HepG2 (cell line): ENCODE measurements at regions not wholly inside any gene's neighbourhood (a gene's known extent, or its start where the extent isn't known, plus 50 kb on each side); places are given as distances from the start of the nearest gene placed in this dataset.
A peak's percentile ranks its signal among the peaks of the same experiment; 100 is the strongest.
"Not testable (repeated sequence)": the region's sequence is repeated elsewhere in the genome, so short reads cannot be mapped to it uniquely, and the experiment has no call there.

Experiments used
- CEBPB ChIP-seq: IDR thresholded peaks from 2 replicates; pipeline ENCODE4 v1.6.1; 2011; ENCODE audit warnings: low read depth, low read length, improper control_type of control experiment, borderline replicate concordance
- DRAP1 ChIP-seq: IDR thresholded peaks from 2 replicates; pipeline ENCODE4 v1.6.1; 2016; ENCODE audit warnings: missing genetic modification reagents, missing compliant biosample characterization
- FOXA1 ChIP-seq, 2 experiments: fragments of 450-650 bp in 1 of 2; sonication (generic) in 1 of 2; formaldehyde crosslinking in 1 of 2; IDR thresholded peaks; 2 replicates each; pipeline versions ENCODE4 v1.4.0 to v1.6.1; 2016 to 2020; ENCODE audit warnings: missing genetic modification reagents in 1 of 2
- HNF4A ChIP-seq: sonication (generic); formaldehyde crosslinking; IDR thresholded peaks from 2 replicates; pipeline ENCODE4 v1.4.0; 2020; ENCODE audit warnings: missing genetic modification reagents
- HOXA3 ChIP-seq: sonication (generic); formaldehyde crosslinking; IDR thresholded peaks from 2 replicates; pipeline ENCODE4 v1.5.0; 2020; ENCODE audit warnings: missing genetic modification reagents
- MAX ChIP-seq: IDR thresholded peaks from 2 replicates; pipeline ENCODE4 v1.6.1; 2012; ENCODE audit warnings: inconsistent platforms
- MED13 ChIP-seq: sonication (generic); formaldehyde crosslinking; IDR thresholded peaks from 2 replicates; pipeline ENCODE4 v1.5.0; 2020; ENCODE audit warnings: missing genetic modification reagents
- MED8 ChIP-seq: sonication (generic); formaldehyde crosslinking; IDR thresholded peaks from 2 replicates; pipeline ENCODE4 v1.8.1; 2023; ENCODE audit warnings: mild to moderate bottlenecking, missing genetic modification reagents; ENCODE audit not compliant: insufficient replicate concordance
- MIXL1 ChIP-seq: IDR thresholded peaks from 2 replicates; pipeline ENCODE4 v1.6.1; 2016
- MYC ChIP-seq: sonication (generic); formaldehyde crosslinking; IDR thresholded peaks from 2 replicates; pipeline ENCODE4 v1.9.0; 2021; ENCODE audit warnings: missing genetic modification reagents, borderline replicate concordance
- NONO ChIP-seq, 2 experiments: fragments of 450-650 bp in 1 of 2; sonication (generic) in 1 of 2; formaldehyde crosslinking in 1 of 2; IDR thresholded peaks in 1 of 2; conservative IDR thresholded peaks in 1 of 2; 2 replicates each; pipeline versions ENCODE4 v1.6.1 to v1.8.0; 2017 to 2022; ENCODE audit warnings: mild to moderate bottlenecking in 1 of 2, missing genetic modification reagents in 1 of 2, moderate library complexity in 1 of 2
- RAD21 ChIP-seq: fragments of 450-650 bp; formaldehyde crosslinking; IDR thresholded peaks from 2 replicates; pipeline ENCODE4 v1.5.0; 2020; ENCODE audit warnings: mild to moderate bottlenecking
- TBX2 ChIP-seq: sonication (generic); formaldehyde crosslinking; IDR thresholded peaks from 2 replicates; pipeline ENCODE4 v1.5.0; 2020; ENCODE audit warnings: missing genetic modification reagents, mild to moderate bottlenecking, borderline replicate concordance
- TSC22D2 ChIP-seq: sonication (generic); formaldehyde crosslinking; IDR thresholded peaks from 2 replicates; pipeline ENCODE4 v1.5.1; 2020; ENCODE audit warnings: missing genetic modification reagents, mild to moderate bottlenecking, borderline replicate concordance
- ZBTB38 ChIP-seq: sonication (generic); formaldehyde crosslinking; IDR thresholded peaks from 2 replicates; pipeline ENCODE4 v1.5.1; 2020; ENCODE audit warnings: mild to moderate bottlenecking, missing genetic modification reagents
- ZBTB4 ChIP-seq: sonication (generic); formaldehyde crosslinking; IDR thresholded peaks from 2 replicates; pipeline ENCODE4 v1.4.0; 2020; ENCODE audit warnings: missing genetic modification reagents, mild to moderate bottlenecking, borderline replicate concordance
- ZFX ChIP-seq: sonication (generic); formaldehyde crosslinking; IDR thresholded peaks from 2 replicates; pipeline ENCODE4 v1.4.0; 2020; ENCODE audit warnings: mild to moderate bottlenecking, low read depth, missing genetic modification reagents, moderate library complexity
- ZNF205 ChIP-seq: IDR thresholded peaks from 2 replicates; pipeline ENCODE4 v1.6.1; 2018; ENCODE audit warnings: missing biosample characterization, missing genetic modification reagents
- ZNF292 ChIP-seq: sonication (generic); formaldehyde crosslinking; IDR thresholded peaks from 2 replicates; pipeline ENCODE4 v1.8.1; 2022; ENCODE audit warnings: mild to moderate bottlenecking, low read depth, missing genetic modification reagents, borderline replicate concordance
- ZNF414 ChIP-seq: sonication (generic); formaldehyde crosslinking; IDR thresholded peaks from 2 replicates; pipeline ENCODE4 v1.5.0; 2020; ENCODE audit warnings: missing genetic modification reagents

- peak; percentile 64 for TF ChIP-seq MAX
- peak; percentile 70; the same call in 1 of the 2 replicates for TF ChIP-seq ZBTB38 (CRISPR knock-in tag)
- peak; percentile 66 for TF ChIP-seq MED8 (CRISPR knock-in tag)
- peak; percentile 46; the same call in 1 of the 2 replicates for TF ChIP-seq DRAP1 (CRISPR knock-in tag)
- peak; percentile 63; the same call in 1 of the 2 replicates for TF ChIP-seq ZNF205 (CRISPR knock-in tag)
- peak; percentile 48; the same call in 1 of the 2 replicates for TF ChIP-seq MED13 (CRISPR knock-in tag)
- peak; percentile 40; the same call in 1 of the 2 replicates for TF ChIP-seq ZBTB4 (CRISPR knock-in tag)
- TF ChIP-seq HOXA3 (CRISPR knock-in tag), result peak; percentile 74; the same call in 1 of the 2 replicates
- peak; percentile 58; the same call in 1 of the 2 replicates for TF ChIP-seq MYC (CRISPR knock-in tag)
- peak; percentile 53; the same call in 1 of the 2 replicates for TF ChIP-seq TBX2 (CRISPR knock-in tag)
- not testable (repeated sequence) for TF ChIP-seq NONO, FOXA1 (IDR thresholded peaks at IDR 0.05)
- 0 out of 2 replicates have a peak, but pooled peaks have one; percentile 49 for TF ChIP-seq NONO (CRISPR knock-in tag; conservative IDR thresholded peaks at IDR 0.05)
- peak; percentile 86 for TF ChIP-seq ZFX (CRISPR knock-in tag)
- 0 out of 2 replicates have a peak, but pooled peaks have one; percentile 40 for TF ChIP-seq TSC22D2 (CRISPR knock-in tag)
- TF ChIP-seq HNF4A (CRISPR knock-in tag), result peak; percentile 83
- peak; percentile 72; the same call in 1 of the 2 replicates for TF ChIP-seq CEBPB
- peak; percentile 57; the same call in 1 of the 2 replicates for TF ChIP-seq ZNF292 (CRISPR knock-in tag)
- 0 out of 2 replicates have a peak, but pooled peaks have one; percentile 23 for TF ChIP-seq RAD21 (CRISPR knock-in tag)
- TF ChIP-seq ZNF414 (CRISPR knock-in tag), result 0 out of 2 replicates have a peak, but pooled peaks have one; percentile 55
- TF ChIP-seq FOXA1 (CRISPR knock-in tag; IDR thresholded peaks at IDR 0.05), result peak; percentile 72
- TF ChIP-seq MIXL1 (CRISPR knock-in tag), result peak; percentile 60; the same call in 1 of the 2 replicates
Measured at GRCh38 chr6:167216390-167217050, 58.7 kb upstream of the GPR31 start (continued).
